ENCODE measurements at regions not wholly inside any gene's neighbourhood (a gene's known extent, or its start where the extent isn't known, plus 50 kb on each side); places are given as distances from the start of the nearest gene placed in this dataset.
"Not testable (repeated sequence)": the region's sequence is repeated elsewhere in the genome, so short reads cannot be mapped to it uniquely, and the experiment has no call there.

GRCh38 chr1:178610690-178611410, 97.9 kb downstream of the TEX35 start:
- POLR2A ChIA-PET; H3K4me2 ChIP-seq; DNase-seq (ENCODE audit: low read depth in 1 of 2, low spot score in 1 of 2); H3K9me3 ChIP-seq; FAIRE-seq; ATAC-seq; H3K4me3 ChIP-seq: not testable (repeated sequence)
- 63% methylated on average over 10 of the region's 10 CpGs for WGBS (ENCODE audit: missing lambda C conversion rate)
- H3K27ac ChIP-seq: 0 out of 6 replicates have a peak overlapping the region, but pooled peaks of 1 of the 2 experiments have one; percentile 12
- H3K4me1 ChIP-seq: peaks cover 12% of the 10 kb centered on the region
- TF ChIP-seq CEBPB (IDR thresholded peaks at IDR 0.05): peak in 1 of 2 experiments; percentile 20; a peak in 1 of 4 replicates
- CTCF ChIA-PET: interaction anchor here (1.1 to 2.2 kb wide), 2 partner anchors 13 to 68 kb away, joined by 3 to 8 read pairs; no protein-coding TSS in a partner anchor

DNA sequence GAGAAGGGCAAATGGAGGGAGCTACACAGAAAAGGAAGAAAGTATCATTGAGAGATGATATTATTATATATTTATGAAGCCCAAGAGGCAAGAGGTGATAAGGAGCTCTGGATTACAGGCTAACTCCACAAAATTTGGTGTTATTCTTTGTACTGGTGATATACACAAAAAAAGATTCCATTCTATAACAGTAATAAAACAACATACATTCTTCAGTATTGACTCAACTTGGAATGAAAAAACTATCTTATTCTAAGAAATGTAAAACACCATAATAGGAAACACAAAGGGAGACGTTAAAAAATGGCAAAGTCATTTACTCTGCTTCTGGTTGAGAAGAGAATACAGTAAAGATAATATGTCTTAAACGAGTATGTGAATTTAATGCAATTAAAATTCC, 99.4 kb downstream of the TEX35 start:
- POLR2A ChIA-PET: no interaction called here
- WGBS (ENCODE audit: missing lambda C conversion rate): 12% methylated on average over 2 of the region's 2 CpGs
- ATAC-seq (no peak), DNase-seq (ENCODE audit: low read depth in 1 of 2, low spot score in 1 of 2) (no peak), FAIRE-seq (no peak)
- Histone ChIP-seq H3K4me3 (no peak overlapping the region), H3K27ac (no peak overlapping the region), H3K9me3 (no peaks in the 10 kb centered on the region), H3K4me2 (no peak overlapping the region), H3K4me1 (peaks cover 12% of the 10 kb centered on the region)
- TF ChIP-seq FOSB (CRISPR knock-in tag; IDR thresholded peaks at IDR 0.05): no peak
- TF ChIP-seq ZNF302 (CRISPR knock-in tag; IDR thresholded peaks at IDR 0.05): no peak
- TF ChIP-seq RNF2 (IDR thresholded peaks at IDR 0.05; ENCODE audit: borderline replicate concordance, low read depth): no peak
- no peak for TF ChIP-seq JUNB (IDR thresholded peaks at IDR 0.05)
- CTCF ChIA-PET: interaction anchor here (1.4 to 2.2 kb wide), 2 partner anchors 32 to 69 kb away, joined by 3 to 8 read pairs; no protein-coding TSS in a partner anchor

DNA sequence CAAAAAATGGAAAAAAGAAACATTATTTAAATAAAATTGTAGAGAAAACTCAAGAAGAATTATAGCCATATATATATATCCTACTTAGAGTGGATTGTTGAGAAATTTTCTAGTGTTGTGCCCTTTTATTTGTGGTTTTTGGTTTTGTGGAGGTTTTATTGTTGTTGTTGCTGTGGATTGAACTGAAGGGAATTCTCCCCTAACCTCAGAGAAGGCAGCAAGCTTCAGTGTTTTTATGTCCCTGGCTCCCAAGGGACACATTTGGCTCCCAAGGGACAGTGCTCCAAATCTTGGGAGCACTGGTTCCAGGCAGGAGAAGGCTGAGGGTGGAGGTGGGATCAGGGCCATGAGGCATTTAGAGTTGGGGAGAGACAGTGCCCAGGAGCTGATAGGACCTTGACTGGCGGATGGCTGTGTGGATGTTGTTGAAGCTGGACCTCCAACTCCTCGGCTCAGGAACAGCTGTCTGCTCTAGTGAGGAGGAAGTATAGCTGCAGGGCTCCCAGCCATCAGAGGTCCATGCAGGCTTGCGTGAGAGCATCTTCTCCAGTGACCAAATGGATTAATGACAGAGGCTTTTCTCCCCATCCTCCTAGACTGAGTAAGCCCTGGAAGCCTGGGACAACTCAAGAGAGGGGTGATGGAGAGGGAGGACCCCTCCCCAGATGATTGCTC, 100.5 kb downstream of the TEX35 start:
- peaks cover 10% of the 10 kb centered on the region for H3K4me1 ChIP-seq
- H3K9me3 ChIP-seq: no peaks in the 10 kb centered on the region
- no peak overlapping the region for H3K27ac ChIP-seq
- H3K4me2 ChIP-seq: no peak overlapping the region
- no peak for FAIRE-seq
- DNase-seq (ENCODE audit: low read depth in 1 of 2, low spot score in 1 of 2): no peak
- CTCF ChIA-PET: interaction anchor here (0.7 to 1.4 kb wide), 2 partner anchors 31 to 54 kb away, joined by 3 read pairs; no protein-coding TSS in a partner anchor
- no peak overlapping the region for H3K4me3 ChIP-seq
- POLR2A ChIA-PET: no interaction called here
- ATAC-seq: 0 out of 6 replicates have a peak, but pooled peaks of 1 of the 2 experiments have one; percentile 52
- WGBS (ENCODE audit: missing lambda C conversion rate): 87% methylated on average over 3 of the region's 3 CpGs
- TF ChIP-seq HOXB5 (CRISPR knock-in tag; IDR thresholded peaks at IDR 0.05) (no peak), ESRRA (IDR thresholded peaks at IDR 0.05; ENCODE audit: borderline replicate concordance, low read length) (no peak), CHD2 (IDR thresholded peaks at IDR 0.05; ENCODE audit: low read length, partially characterized antibody) (no peak), MYC (IDR thresholded peaks at IDR 0.05; ENCODE audit: borderline replicate concordance, low read length) (no peak), TP53 (CRISPR knock-in tag; IDR thresholded peaks at IDR 0.05) (no peak), JUNB (IDR thresholded peaks at IDR 0.05) (no peak), REST (IDR thresholded peaks at IDR 0.05) (no peak)
- TF ChIP-seq, protein P1, sequence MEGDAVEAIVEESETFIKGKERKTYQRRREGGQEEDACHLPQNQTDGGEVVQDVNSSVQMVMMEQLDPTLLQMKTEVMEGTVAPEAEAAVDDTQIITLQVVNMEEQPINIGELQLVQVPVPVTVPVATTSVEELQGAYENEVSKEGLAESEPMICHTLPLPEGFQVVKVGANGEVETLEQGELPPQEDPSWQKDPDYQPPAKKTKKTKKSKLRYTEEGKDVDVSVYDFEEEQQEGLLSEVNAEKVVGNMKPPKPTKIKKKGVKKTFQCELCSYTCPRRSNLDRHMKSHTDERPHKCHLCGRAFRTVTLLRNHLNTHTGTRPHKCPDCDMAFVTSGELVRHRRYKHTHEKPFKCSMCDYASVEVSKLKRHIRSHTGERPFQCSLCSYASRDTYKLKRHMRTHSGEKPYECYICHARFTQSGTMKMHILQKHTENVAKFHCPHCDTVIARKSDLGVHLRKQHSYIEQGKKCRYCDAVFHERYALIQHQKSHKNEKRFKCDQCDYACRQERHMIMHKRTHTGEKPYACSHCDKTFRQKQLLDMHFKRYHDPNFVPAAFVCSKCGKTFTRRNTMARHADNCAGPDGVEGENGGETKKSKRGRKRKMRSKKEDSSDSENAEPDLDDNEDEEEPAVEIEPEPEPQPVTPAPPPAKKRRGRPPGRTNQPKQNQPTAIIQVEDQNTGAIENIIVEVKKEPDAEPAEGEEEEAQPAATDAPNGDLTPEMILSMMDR (IDR thresholded peaks at IDR 0.05): no peak
- TF ChIP-seq, protein P2, sequence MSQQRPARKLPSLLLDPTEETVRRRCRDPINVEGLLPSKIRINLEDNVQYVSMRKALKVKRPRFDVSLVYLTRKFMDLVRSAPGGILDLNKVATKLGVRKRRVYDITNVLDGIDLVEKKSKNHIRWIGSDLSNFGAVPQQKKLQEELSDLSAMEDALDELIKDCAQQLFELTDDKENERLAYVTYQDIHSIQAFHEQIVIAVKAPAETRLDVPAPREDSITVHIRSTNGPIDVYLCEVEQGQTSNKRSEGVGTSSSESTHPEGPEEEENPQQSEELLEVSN (IDR thresholded peaks at IDR 0.05; ENCODE audit: borderline replicate concordance, low read depth): no peak
